ENCODE measurements at regions not wholly inside any gene's neighbourhood (a gene's known extent, or its start where the extent isn't known, plus 50 kb on each side); places are given as distances from the start of the nearest gene placed in this dataset.

GRCh38 chr1:5404412-5405203 lies 587.6 kb downstream of the NPHP4 start:
- H3K4me3 ChIP-seq (ENCODE audit: control insufficient read depth, low read depth, low read length) = no peak overlapping the region
- TF ChIP-seq, protein P1, sequence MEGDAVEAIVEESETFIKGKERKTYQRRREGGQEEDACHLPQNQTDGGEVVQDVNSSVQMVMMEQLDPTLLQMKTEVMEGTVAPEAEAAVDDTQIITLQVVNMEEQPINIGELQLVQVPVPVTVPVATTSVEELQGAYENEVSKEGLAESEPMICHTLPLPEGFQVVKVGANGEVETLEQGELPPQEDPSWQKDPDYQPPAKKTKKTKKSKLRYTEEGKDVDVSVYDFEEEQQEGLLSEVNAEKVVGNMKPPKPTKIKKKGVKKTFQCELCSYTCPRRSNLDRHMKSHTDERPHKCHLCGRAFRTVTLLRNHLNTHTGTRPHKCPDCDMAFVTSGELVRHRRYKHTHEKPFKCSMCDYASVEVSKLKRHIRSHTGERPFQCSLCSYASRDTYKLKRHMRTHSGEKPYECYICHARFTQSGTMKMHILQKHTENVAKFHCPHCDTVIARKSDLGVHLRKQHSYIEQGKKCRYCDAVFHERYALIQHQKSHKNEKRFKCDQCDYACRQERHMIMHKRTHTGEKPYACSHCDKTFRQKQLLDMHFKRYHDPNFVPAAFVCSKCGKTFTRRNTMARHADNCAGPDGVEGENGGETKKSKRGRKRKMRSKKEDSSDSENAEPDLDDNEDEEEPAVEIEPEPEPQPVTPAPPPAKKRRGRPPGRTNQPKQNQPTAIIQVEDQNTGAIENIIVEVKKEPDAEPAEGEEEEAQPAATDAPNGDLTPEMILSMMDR (IDR thresholded peaks at IDR 0.05; ENCODE audit: control insufficient read depth, insufficient read depth, low read depth, low read length, missing control alignments) = no peak
- DNase-seq (ENCODE audit: low read depth) = no peak

- TF ChIP-seq, protein P1 (IDR thresholded peaks at IDR 0.05; ENCODE audit: control insufficient read depth, insufficient read depth, low read depth, low read length, missing control alignments) = no peak
- no peak overlapping the region for H3K4me3 ChIP-seq (ENCODE audit: control insufficient read depth, low read depth, low read length)
- DNase-seq (ENCODE audit: low read depth) = no peak
Measured at GRCh38 chr1:5403935-5404334, 588.3 kb downstream of the NPHP4 start.

GRCh38 chr1:5402618-5403017 lies 589.6 kb downstream of the NPHP4 start:
- DNase-seq (ENCODE audit: low read depth) = no peak
- TF ChIP-seq, protein P1 (IDR thresholded peaks at IDR 0.05; ENCODE audit: control insufficient read depth, insufficient read depth, low read depth, low read length, missing control alignments) = no peak
- no peak overlapping the region for H3K4me3 ChIP-seq (ENCODE audit: control insufficient read depth, low read depth, low read length)

GRCh38 chr1:5399771-5400170 lies 592.5 kb downstream of the NPHP4 start:
- no peak for DNase-seq (ENCODE audit: low read depth)
- H3K4me3 ChIP-seq (ENCODE audit: control insufficient read depth, low read depth, low read length) = no peak overlapping the region
- TF ChIP-seq, protein P1 (IDR thresholded peaks at IDR 0.05; ENCODE audit: control insufficient read depth, insufficient read depth, low read depth, low read length, missing control alignments) = no peak

DNA sequence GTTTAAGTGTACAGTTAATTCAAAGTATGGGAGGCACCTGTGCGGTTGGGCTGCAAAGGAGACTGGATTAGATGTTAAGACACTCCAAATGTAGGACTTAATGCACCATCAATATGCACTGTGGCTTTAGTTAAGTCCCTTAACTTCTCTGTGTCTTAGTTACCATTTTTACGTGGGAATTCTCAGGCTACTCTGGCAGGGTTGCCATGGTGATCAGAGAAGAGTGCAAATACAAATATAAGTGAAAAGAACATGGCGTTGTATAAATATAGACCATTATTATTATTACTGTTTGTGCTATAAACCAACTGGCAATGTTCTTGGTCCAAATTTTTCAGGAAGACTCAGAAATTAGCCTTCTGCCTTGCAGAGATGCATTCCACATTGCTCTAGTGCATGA lies 595.6 kb downstream of the NPHP4 start:
- no peak overlapping the region for H3K4me3 ChIP-seq (ENCODE audit: control insufficient read depth, low read depth, low read length)
- TF ChIP-seq, protein P1 (IDR thresholded peaks at IDR 0.05; ENCODE audit: control insufficient read depth, insufficient read depth, low read depth, low read length, missing control alignments) = no peak
- DNase-seq (ENCODE audit: low read depth) = no peak

DNA sequence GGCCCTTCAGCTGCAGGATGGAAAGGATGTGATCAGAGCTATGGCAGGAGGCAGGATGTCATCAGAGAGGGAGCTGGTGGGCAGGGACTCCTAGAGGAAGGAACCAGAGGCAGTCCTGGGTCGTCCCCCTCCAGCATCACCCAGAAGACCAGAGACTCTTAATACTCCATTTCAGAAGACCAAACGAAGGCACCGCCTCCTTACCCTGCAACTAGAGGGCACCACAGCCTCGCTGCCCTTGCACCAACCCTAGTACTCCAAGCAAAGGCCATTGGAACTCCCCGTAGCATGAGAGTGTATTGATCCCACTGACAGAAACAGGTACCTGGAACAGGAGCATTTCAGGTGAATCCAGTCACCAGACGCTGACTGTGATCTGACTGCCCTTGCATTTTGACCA lies 598.1 kb downstream of the NPHP4 start:
- no peak overlapping the region for H3K4me3 ChIP-seq (ENCODE audit: control insufficient read depth, low read depth, low read length)
- DNase-seq (ENCODE audit: low read depth) = no peak
- TF ChIP-seq, protein P1 (IDR thresholded peaks at IDR 0.05; ENCODE audit: control insufficient read depth, insufficient read depth, low read depth, low read length, missing control alignments) = no peak
